K562 (cell line): ENCODE measurements at regions not wholly inside any gene's neighbourhood (a gene's known extent, or its start where the extent isn't known, plus 50 kb on each side); places are given as distances from the start of the nearest gene placed in this dataset.

ENCODE experiments used
- ATAC-seq: fragments of 200-7000 bp; cut with Tn5 transposase; 3 replicates; pipeline ENCODE4 v1.9.1; 2020; ENCODE audit warnings: moderate library complexity
- BruUV-seq: library from RNA; stranded (reverse); fragments of 400-500 nt; replicated peaks from 2 replicates; lab custom pipeline; 2021; lab: Mats Ljungman, UMichigan
- CTCF ChIA-PET: fragments of 300-600 bp; formaldehyde crosslinking; extraction: SDS; loops from one replicate; lab custom pipeline; 2021; ENCODE audit warnings: low intra/inter-chr PET ratio; lab: Yijun Ruan, JAX
- POLR2A ChIA-PET: fragments of 300-600, 350-650 bp; sonication (Branson Sonifier 250); formaldehyde crosslinking; extraction: SDS; loops from one replicate; lab custom pipeline; 2021; ENCODE audit warnings: antibody characterized with exemption, inconsistent platforms; lab: Yijun Ruan, JAX
- DNase-seq, 4 experiments: peaks; one replicate each; pipeline versions ENCODE4 v3.0.0 to v3.0.0-alpha.2; 2011 to 2018; ENCODE audit warnings: low spot score in 3 of 4, mixed read lengths in 3 of 4; ENCODE audit errors: extremely low read depth in 1 of 4
- FAIRE-seq: peaks from 2 replicates; lab custom pipeline; 2011; peaks lifted over from hg19 to GRCh38; lab: Jason Lieb, UNC
- H2AFZ ChIP-seq: 2 replicates; pipeline ENCODE4 v1.6.0; 2011; ENCODE audit warnings: low read depth, low read length, control low read depth, inconsistent platforms
- H3K27ac ChIP-seq: fragments of 200-600 bp; 3 replicates; pipeline ENCODE4 v1.8.0; 2011; ENCODE audit warnings: low read depth, mild to moderate bottlenecking, control low read depth, inconsistent platforms, low read length, moderate library complexity, mixed read lengths; ENCODE audit errors: extremely low read depth
- H3K27me3 ChIP-seq, 2 experiments: fragments of 300-600 bp in 1 of 2; 2 replicates in 1 of 2; 3 replicates in 1 of 2; pipeline versions ENCODE4 v1.6.0 to v1.8.0; 2011; ENCODE audit warnings: inconsistent platforms in 2 of 2, low read length in 2 of 2, mild to moderate bottlenecking in 1 of 2, mixed read lengths in 1 of 2, moderate library complexity in 1 of 2; ENCODE audit not compliant: control insufficient read depth in 2 of 2, insufficient read depth in 2 of 2
- H3K36me3 ChIP-seq: fragments of 300-600 bp; 3 replicates; pipeline ENCODE4 v1.8.0; 2011; ENCODE audit warnings: mild to moderate bottlenecking, low read length, inconsistent platforms; ENCODE audit not compliant: control insufficient read depth, insufficient read depth
- H3K4me1 ChIP-seq, 2 experiments: fragments of 200-600 bp in 1 of 2; replicated peaks in 1 of 2; 2 replicates in 1 of 2; 3 replicates in 1 of 2; pipeline versions ENCODE4 v1.5.1 to v1.8.0; 2011; ENCODE audit warnings: inconsistent platforms in 2 of 2, low read length in 2 of 2, mild to moderate bottlenecking in 1 of 2, mixed read lengths in 1 of 2, moderate library complexity in 1 of 2; ENCODE audit not compliant: control insufficient read depth in 2 of 2, insufficient read depth in 2 of 2
- H3K4me2 ChIP-seq: 2 replicates; pipeline ENCODE4 v1.6.1; 2011; ENCODE audit warnings: low read length, control low read depth, inconsistent platforms, mixed read lengths; ENCODE audit not compliant: insufficient read depth
- H3K4me3 ChIP-seq: fragments of 200-600 bp; sonication (generic), shearing (Covaris generic); 2 replicates; pipeline ENCODE4 v1.5.1; 2016; ENCODE audit warnings: control low read depth, inconsistent platforms
- H3K79me2 ChIP-seq: fragments of 200-600 bp; 3 replicates; pipeline ENCODE4 v1.8.0; 2011; ENCODE audit warnings: low read length, inconsistent platforms; ENCODE audit not compliant: control insufficient read depth, insufficient read depth
- H3K9ac ChIP-seq, 2 experiments: 2 replicates each; pipeline versions ENCODE4 v1.6.0 to v1.6.1; 2011; ENCODE audit warnings: low read depth in 2 of 2, low read length in 2 of 2, control low read depth in 1 of 2, inconsistent platforms in 1 of 2, mild to moderate bottlenecking in 1 of 2, mixed read lengths in 1 of 2; ENCODE audit not compliant: insufficient read depth in 1 of 2
- H3K9me1 ChIP-seq: one replicate; pipeline ENCODE4 v1.6.0; 2011; ENCODE audit warnings: inconsistent platforms, mild to moderate bottlenecking, low read length, moderate library complexity; ENCODE audit not compliant: control insufficient read depth, insufficient read depth
- H3K9me3 ChIP-seq: replicated peaks from 2 replicates; pipeline ENCODE4 v1.5.1; 2011; ENCODE audit warnings: low read depth, low read length, inconsistent platforms; ENCODE audit not compliant: control insufficient read depth, insufficient read depth
- H4K20me1 ChIP-seq: replicated peaks from 2 replicates; pipeline ENCODE4 v1.6.1; 2011; ENCODE audit warnings: low read length, inconsistent platforms, mixed read lengths; ENCODE audit not compliant: control insufficient read depth, insufficient read depth
- GATAD2B ChIP-seq: fragments of 450-650 bp; IDR thresholded peaks from 2 replicates; pipeline ENCODE4 v1.6.1; 2017; ENCODE audit warnings: mild to moderate bottlenecking, borderline replicate concordance
- HNRNPK ChIP-seq: fragments of 200-400 bp; formaldehyde crosslinking; IDR thresholded peaks from one replicate; pipeline ENCODE4 v1.6.1; 2018; ENCODE audit warnings: mild to moderate bottlenecking, low read depth, low read length; ENCODE audit not compliant: poor library complexity, severe bottlenecking
- KHSRP ChIP-seq: fragments of 450-650 bp; IDR thresholded peaks from 2 replicates; pipeline ENCODE4 v1.6.1; 2017
- KLF16 ChIP-seq: IDR thresholded peaks from 2 replicates; pipeline ENCODE4 v1.6.1; 2016; ENCODE audit warnings: antibody characterized with exemption
- POU5F1 ChIP-seq: fragments of 150-350 bp; IDR thresholded peaks from 2 replicates; pipeline ENCODE4 v1.6.1; 2014; ENCODE audit warnings: borderline replicate concordance, low read length, low read depth, mild to moderate bottlenecking; ENCODE audit not compliant: partially characterized antibody
- RBM14 ChIP-seq: fragments of 200-400 bp; formaldehyde crosslinking; IDR thresholded peaks from 2 replicates; pipeline ENCODE4 v1.6.1; 2018; ENCODE audit warnings: low read depth, mild to moderate bottlenecking, low read length, moderate library complexity, borderline replicate concordance; ENCODE audit not compliant: insufficient read depth
- RHOXF2B ChIP-seq: fragments of 250-450 bp; sonication (Bioruptor Pico); conservative IDR thresholded peaks from 2 replicates; pipeline ENCODE4 v1.5.1; 2021
- SMAD4 ChIP-seq: fragments of 250-450 bp; sonication (Bioruptor Pico); conservative IDR thresholded peaks from 2 replicates; pipeline ENCODE4 v1.8.0; 2021; ENCODE audit warnings: inconsistent platforms, mild to moderate bottlenecking, moderate library complexity
- ZNF253 ChIP-seq: fragments of 250-450 bp; sonication (Bioruptor Pico); conservative IDR thresholded peaks from 2 replicates; pipeline ENCODE4 v1.6.1; 2021; ENCODE audit warnings: mild to moderate bottlenecking
- ZNF311 ChIP-seq: fragments of 250-450 bp; sonication (Bioruptor Pico); IDR thresholded peaks from 2 replicates; pipeline ENCODE4 v1.4.0; 2020; ENCODE audit warnings: mild to moderate bottlenecking, moderate library complexity
- WGBS: fragments of 100-300 bp; shearing (Covaris generic); methylation state at CpG from one replicate; pipeline ENCODE4 v1.1.6; 2016; ENCODE audit warnings: low coverage, mixed read lengths; ENCODE audit not compliant: insufficient coverage; ENCODE audit errors: missing lambda C conversion rate; 5-methylcytosine and 5-hydroxymethylcytosine counted together
- in situ Hi-C: fragments of 300-500 bp; cut with MboI; formaldehyde crosslinking; loops from 4 replicates; pipeline ENCODE4 v1.15.0; 2018; ENCODE audit warnings: inconsistent platforms, mixed read lengths
- intact Hi-C: fragments of 100-400 bp; cut with micrococcal nuclease; formaldehyde crosslinking; loops from 2 replicates; pipeline ENCODE4 v1.14.2; 2022
- TF ChIP-seq, protein P1 (sequence below): sonication (generic); formaldehyde crosslinking; IDR thresholded peaks from 2 replicates; pipeline ENCODE4 v1.8.1; 2023; ENCODE audit warnings: mild to moderate bottlenecking, missing genetic modification reagents
- TF ChIP-seq, protein P2 (sequence below): fragments of 200-400 bp; formaldehyde crosslinking; IDR thresholded peaks from 2 replicates; pipeline ENCODE4 v1.6.1; 2017; ENCODE audit warnings: mild to moderate bottlenecking, low read depth, low read length, moderate library complexity
- TF ChIP-seq, protein P3 (sequence below), 2 experiments: fragments of 450-650 bp in 1 of 2; sonication (generic) in 1 of 2; formaldehyde crosslinking in 1 of 2; IDR thresholded peaks in 1 of 2; conservative IDR thresholded peaks in 1 of 2; 2 replicates each; pipeline versions ENCODE4 v1.6.1 to v1.8.1; 2016 to 2023; ENCODE audit warnings: mild to moderate bottlenecking in 2 of 2, moderate library complexity in 2 of 2, inconsistent platforms in 1 of 2, missing genetic modification reagents in 1 of 2
- TF ChIP-seq, protein P4 (sequence below): fragments of 450-650 bp; formaldehyde crosslinking; IDR thresholded peaks from 2 replicates; pipeline ENCODE4 v1.4.0; 2020; ENCODE audit warnings: mild to moderate bottlenecking, moderate library complexity

DNA sequence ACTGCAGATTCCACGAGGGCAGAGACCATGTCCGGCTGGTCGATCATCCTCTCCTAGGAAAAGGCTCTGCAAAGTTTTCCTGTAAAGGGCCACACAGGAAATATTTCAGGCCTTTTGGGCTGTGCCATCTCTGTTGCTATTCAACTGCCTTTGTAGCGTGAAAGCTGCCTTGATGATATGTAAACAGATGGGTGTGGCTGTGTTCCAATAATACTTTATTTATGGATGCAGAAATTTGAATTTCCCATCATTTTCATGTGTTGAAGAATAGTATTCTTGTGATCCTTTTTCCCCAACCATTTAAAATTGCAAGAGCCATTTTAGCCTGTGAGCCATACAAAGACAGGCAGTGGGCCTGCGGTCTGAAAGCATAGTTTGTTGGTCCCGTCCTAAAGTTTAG, 950.7 kb upstream of the RBFOX1 start:
- no TSS peak for BruUV-seq
- ChIA-PET CTCF (no interaction called here), POLR2A (no interaction called here)
- no peak overlapping the region for H3K27ac ChIP-seq
- H2AFZ ChIP-seq, result no peak overlapping the region
- no peaks in the 10 kb centered on the region for H3K36me3 ChIP-seq
- peaks cover 2 to 11% of the 10 kb centered on the region in 2 experiments; a peak in 3 of 5 replicates for H3K27me3 ChIP-seq
- H3K4me3 ChIP-seq, result no peak overlapping the region
- H3K9me1 ChIP-seq, result no peaks in the 10 kb centered on the region
- H3K4me1 ChIP-seq, result no peaks in the 10 kb centered on the region
- no peak overlapping the region for H3K4me2 ChIP-seq
- H3K9ac ChIP-seq, result no peak overlapping the region
- 0% methylated on average over 6 of the region's 6 CpGs for WGBS
- ATAC-seq (no peak), FAIRE-seq (no peak), DNase-seq (no peak)
- in situ Hi-C loops (no loop called here), intact Hi-C loops (no loop called here)
- no peaks in the 10 kb centered on the region; the same call in 1 of the 2 replicates for H4K20me1 ChIP-seq
- H3K79me2 ChIP-seq, result no peaks in the 10 kb centered on the region
- H3K9me3 ChIP-seq, result no peaks in the 10 kb centered on the region
- TF ChIP-seq ZNF311 (CRISPR knock-in tag) (no peak), RHOXF2B (CRISPR knock-in tag) (no peak), SMAD4 (CRISPR knock-in tag) (no peak), GATAD2B (no peak), KLF16 (no peak), KHSRP (no peak), RBM14 (no peak), ZNF253 (CRISPR knock-in tag) (no peak), HNRNPK (no peak), POU5F1 (no peak)
- TF ChIP-seq, protein P1, sequence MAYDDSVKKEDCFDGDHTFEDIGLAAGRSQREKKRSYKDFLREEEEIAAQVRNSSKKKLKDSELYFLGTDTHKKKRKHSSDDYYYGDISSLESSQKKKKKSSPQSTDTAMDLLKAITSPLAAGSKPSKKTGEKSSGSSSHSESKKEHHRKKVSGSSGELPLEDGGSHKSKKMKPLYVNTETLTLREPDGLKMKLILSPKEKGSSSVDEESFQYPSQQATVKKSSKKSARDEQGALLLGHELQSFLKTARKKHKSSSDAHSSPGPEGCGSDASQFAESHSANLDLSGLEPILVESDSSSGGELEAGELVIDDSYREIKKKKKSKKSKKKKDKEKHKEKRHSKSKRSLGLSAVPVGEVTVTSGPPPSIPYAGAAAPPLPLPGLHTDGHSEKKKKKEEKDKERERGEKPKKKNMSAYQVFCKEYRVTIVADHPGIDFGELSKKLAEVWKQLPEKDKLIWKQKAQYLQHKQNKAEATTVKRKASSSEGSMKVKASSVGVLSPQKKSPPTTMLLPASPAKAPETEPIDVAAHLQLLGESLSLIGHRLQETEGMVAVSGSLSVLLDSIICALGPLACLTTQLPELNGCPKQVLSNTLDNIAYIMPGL (CRISPR knock-in tag), result no peak
- TF ChIP-seq, protein P2, sequence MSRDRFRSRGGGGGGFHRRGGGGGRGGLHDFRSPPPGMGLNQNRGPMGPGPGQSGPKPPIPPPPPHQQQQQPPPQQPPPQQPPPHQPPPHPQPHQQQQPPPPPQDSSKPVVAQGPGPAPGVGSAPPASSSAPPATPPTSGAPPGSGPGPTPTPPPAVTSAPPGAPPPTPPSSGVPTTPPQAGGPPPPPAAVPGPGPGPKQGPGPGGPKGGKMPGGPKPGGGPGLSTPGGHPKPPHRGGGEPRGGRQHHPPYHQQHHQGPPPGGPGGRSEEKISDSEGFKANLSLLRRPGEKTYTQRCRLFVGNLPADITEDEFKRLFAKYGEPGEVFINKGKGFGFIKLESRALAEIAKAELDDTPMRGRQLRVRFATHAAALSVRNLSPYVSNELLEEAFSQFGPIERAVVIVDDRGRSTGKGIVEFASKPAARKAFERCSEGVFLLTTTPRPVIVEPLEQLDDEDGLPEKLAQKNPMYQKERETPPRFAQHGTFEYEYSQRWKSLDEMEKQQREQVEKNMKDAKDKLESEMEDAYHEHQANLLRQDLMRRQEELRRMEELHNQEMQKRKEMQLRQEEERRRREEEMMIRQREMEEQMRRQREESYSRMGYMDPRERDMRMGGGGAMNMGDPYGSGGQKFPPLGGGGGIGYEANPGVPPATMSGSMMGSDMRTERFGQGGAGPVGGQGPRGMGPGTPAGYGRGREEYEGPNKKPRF, result no peak
- TF ChIP-seq, protein P3, sequence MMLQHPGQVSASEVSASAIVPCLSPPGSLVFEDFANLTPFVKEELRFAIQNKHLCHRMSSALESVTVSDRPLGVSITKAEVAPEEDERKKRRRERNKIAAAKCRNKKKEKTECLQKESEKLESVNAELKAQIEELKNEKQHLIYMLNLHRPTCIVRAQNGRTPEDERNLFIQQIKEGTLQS (IDR thresholded peaks at IDR 0.05), result no peak
- TF ChIP-seq, protein P3 (CRISPR knock-in tag; conservative IDR thresholded peaks at IDR 0.05), result no peak
- TF ChIP-seq, protein P4, sequence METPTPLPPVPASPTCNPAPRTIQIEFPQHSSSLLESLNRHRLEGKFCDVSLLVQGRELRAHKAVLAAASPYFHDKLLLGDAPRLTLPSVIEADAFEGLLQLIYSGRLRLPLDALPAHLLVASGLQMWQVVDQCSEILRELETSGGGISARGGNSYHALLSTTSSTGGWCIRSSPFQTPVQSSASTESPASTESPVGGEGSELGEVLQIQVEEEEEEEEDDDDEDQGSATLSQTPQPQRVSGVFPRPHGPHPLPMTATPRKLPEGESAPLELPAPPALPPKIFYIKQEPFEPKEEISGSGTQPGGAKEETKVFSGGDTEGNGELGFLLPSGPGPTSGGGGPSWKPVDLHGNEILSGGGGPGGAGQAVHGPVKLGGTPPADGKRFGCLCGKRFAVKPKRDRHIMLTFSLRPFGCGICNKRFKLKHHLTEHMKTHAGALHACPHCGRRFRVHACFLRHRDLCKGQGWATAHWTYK (CRISPR knock-in tag), result no peak
